KMS-11 (cell line): ENCODE measurements at regions not wholly inside any gene's neighbourhood (a gene's known extent, or its start where the extent isn't known, plus 50 kb on each side); places are given as distances from the start of the nearest gene placed in this dataset.

Experiments
- H2AFZ ChIP-seq: fragments of 200-600 bp; sonication (generic); 2 replicates; pipeline ENCODE4 v1.6.1; 2016; ENCODE audit warnings: antibody characterized with exemption, mixed run types, low read depth
- H3K27ac ChIP-seq: fragments of 200-600 bp; sonication (generic); 2 replicates; pipeline ENCODE4 v1.6.1; 2016; ENCODE audit warnings: mild to moderate bottlenecking, mixed run types
- H3K27me3 ChIP-seq: fragments of 200-600 bp; sonication (generic); 2 replicates; pipeline ENCODE4 v1.6.1; 2017; ENCODE audit warnings: mild to moderate bottlenecking, low read depth, mixed run types, moderate library complexity; ENCODE audit not compliant: insufficient read depth
- H3K36me3 ChIP-seq: fragments of 200-600 bp; sonication (generic); 2 replicates; pipeline ENCODE4 v1.6.1; 2017; ENCODE audit warnings: mild to moderate bottlenecking, mixed run types; ENCODE audit not compliant: insufficient read depth
- H3K4me1 ChIP-seq: fragments of 200-600 bp; sonication (generic); 2 replicates; pipeline ENCODE4 v1.6.1; 2016; ENCODE audit warnings: mild to moderate bottlenecking, low read depth, mixed run types; ENCODE audit not compliant: poor library complexity, severe bottlenecking
- H3K4me2 ChIP-seq: fragments of 200-600 bp; sonication (generic); 2 replicates; pipeline ENCODE4 v1.7.0; 2016; ENCODE audit warnings: mild to moderate bottlenecking, mixed run types
- H3K4me3 ChIP-seq: fragments of 200-600 bp; sonication (generic); IDR thresholded peaks from 2 replicates; pipeline ENCODE4 v1.6.1; 2017; ENCODE audit warnings: low read depth, low read length, mixed read lengths; ENCODE audit not compliant: insufficient read depth
- H3K79me2 ChIP-seq: fragments of 200-600 bp; sonication (generic); 2 replicates; pipeline ENCODE4 v1.6.1; 2016; ENCODE audit warnings: low read depth, mixed run types; ENCODE audit not compliant: insufficient read depth
- H3K9ac ChIP-seq: fragments of 200-600 bp; sonication (generic); 2 replicates; pipeline ENCODE4 v1.6.1; 2016; ENCODE audit warnings: mild to moderate bottlenecking, mixed run types
- H4K20me1 ChIP-seq: fragments of 200-600 bp; sonication (generic); 2 replicates; pipeline ENCODE4 v1.6.1; 2016; ENCODE audit warnings: mild to moderate bottlenecking, mixed run types; ENCODE audit not compliant: insufficient read depth
- TF ChIP-seq, protein P1 (sequence below): fragments of 200-600 bp; sonication (generic); conservative IDR thresholded peaks from 2 replicates; pipeline ENCODE4 v1.6.1; 2017; ENCODE audit warnings: low read depth, mild to moderate bottlenecking, antibody characterized with exemption, low read length, moderate library complexity, mixed read lengths

DNA sequence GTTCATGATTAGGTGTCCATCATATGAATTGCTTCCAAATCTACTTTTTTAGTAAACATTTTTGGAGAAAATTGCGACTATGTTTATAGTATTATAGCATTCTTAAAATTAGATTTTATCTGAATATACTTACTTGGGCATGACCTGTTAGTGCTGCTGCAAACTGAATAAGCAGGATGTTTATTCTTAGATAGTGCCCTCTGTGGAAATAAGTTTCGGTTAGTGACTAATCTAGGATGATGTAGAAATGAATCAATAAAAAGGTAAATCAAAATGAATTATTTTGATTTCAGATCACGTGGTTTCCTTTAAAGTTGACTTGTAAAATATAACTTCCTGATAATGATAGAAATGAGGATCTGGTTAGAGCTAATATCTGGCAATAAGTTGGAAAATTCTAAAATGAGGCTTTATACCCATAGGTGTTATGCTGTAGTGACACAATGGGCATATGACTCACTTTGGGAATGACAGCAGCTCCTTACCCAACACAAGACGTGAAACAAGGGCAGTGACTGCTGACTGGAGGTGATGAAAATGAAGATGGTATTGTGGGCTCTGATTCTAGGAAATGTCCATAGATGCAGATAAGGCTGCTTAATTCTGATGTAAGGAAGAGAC is 165.8 kb upstream of the TCF4 start:
- Histone ChIP-seq H3K4me1 (no peaks in the 10 kb centered on the region), H3K27ac (no peak overlapping the region)

DNA sequence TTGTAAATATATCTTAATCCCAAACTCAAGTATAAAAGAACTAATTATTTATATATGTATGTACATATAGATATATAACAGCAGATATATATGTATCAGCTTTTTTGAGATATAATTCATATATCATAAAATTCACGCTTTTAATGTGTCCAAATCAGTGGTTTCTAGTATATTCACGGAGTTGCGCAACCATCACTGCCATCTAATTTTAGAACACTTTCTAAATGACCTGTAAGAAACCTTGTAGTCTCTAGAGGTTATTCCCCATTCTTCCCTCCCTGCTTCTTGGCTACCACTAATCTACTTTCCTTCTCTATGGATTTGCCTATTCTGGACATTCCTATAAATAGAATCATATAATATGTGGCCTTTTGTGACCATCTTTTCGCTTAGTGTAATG is 163.5 kb upstream of the TCF4 start:
- H3K4me1 ChIP-seq = no peaks in the 10 kb centered on the region
- no peak overlapping the region for H3K4me2 ChIP-seq
- no peak overlapping the region for H2AFZ ChIP-seq
- no peak overlapping the region for H3K9ac ChIP-seq
- H3K36me3 ChIP-seq = no peaks in the 10 kb centered on the region
- H3K79me2 ChIP-seq = no peaks in the 10 kb centered on the region
- no peak overlapping the region for H3K27ac ChIP-seq
- H3K27me3 ChIP-seq = no peaks in the 10 kb centered on the region
- no peaks in the 10 kb centered on the region for H4K20me1 ChIP-seq
- H3K4me3 ChIP-seq = no peak overlapping the region
- TF ChIP-seq, protein P1, sequence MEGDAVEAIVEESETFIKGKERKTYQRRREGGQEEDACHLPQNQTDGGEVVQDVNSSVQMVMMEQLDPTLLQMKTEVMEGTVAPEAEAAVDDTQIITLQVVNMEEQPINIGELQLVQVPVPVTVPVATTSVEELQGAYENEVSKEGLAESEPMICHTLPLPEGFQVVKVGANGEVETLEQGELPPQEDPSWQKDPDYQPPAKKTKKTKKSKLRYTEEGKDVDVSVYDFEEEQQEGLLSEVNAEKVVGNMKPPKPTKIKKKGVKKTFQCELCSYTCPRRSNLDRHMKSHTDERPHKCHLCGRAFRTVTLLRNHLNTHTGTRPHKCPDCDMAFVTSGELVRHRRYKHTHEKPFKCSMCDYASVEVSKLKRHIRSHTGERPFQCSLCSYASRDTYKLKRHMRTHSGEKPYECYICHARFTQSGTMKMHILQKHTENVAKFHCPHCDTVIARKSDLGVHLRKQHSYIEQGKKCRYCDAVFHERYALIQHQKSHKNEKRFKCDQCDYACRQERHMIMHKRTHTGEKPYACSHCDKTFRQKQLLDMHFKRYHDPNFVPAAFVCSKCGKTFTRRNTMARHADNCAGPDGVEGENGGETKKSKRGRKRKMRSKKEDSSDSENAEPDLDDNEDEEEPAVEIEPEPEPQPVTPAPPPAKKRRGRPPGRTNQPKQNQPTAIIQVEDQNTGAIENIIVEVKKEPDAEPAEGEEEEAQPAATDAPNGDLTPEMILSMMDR = no peak

More for the DNA sequence above, 165.8 kb upstream of the TCF4 start:
- Histone ChIP-seq H3K79me2 (no peaks in the 10 kb centered on the region), H3K4me2 (no peak overlapping the region), H3K27me3 (no peaks in the 10 kb centered on the region), H3K36me3 (no peaks in the 10 kb centered on the region), H3K9ac (no peak overlapping the region), H2AFZ (no peak overlapping the region), H4K20me1 (no peaks in the 10 kb centered on the region), H3K4me3 (no peak overlapping the region)
- TF ChIP-seq, protein P1 = no peak

DNA sequence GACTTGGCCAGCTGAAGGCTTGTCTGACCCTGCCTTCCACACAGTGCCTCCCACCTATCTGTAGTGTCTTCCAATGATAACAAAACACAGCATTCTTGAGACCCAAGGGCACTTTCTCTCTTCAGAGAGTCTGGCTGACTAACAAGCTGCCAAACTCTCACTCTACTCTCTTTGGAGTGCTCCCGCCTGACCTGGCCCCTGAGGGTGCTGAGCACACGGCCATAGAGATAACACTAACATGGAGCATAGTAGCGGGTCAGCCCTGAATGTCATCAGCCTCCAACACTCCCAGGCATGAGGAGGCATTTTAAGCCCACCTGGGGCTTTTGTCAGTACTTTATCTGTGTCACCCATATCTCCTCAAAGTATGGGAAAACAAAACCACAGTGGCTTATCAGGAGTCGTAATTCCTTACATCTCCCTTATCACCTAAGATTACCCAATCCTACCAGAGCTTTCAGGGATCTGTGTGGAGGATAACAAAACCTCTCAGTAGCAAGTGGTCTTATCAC is 160.3 kb upstream of the TCF4 start:
- Histone ChIP-seq H3K27me3 (no peaks in the 10 kb centered on the region), H3K27ac (no peak overlapping the region), H3K9ac (no peak overlapping the region), H3K79me2 (no peaks in the 10 kb centered on the region), H3K4me3 (no peak overlapping the region), H3K4me1 (no peaks in the 10 kb centered on the region), H2AFZ (no peak overlapping the region), H3K4me2 (no peak overlapping the region), H3K36me3 (no peaks in the 10 kb centered on the region), H4K20me1 (no peaks in the 10 kb centered on the region)
- TF ChIP-seq, protein P1 = no peak

DNA sequence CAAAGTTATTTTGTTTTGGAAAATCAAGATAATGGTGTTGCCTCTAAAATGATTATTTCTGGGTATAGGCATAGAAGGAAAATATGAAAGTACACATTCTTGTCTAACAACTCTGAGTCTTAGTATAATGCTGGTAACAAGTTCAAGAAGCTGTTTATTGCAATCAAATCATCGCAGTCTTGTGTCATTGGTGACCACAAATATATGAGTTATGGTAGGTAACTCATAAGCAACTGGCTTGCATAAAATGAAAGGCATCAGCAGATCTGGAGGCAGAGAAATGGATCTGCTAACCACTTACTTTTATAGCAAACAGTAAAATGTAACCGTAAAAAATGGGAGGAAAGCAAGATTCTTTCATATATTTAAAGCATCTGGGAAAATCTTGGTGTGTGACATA is 156.2 kb upstream of the TCF4 start:
- Histone ChIP-seq H3K4me2 (no peak overlapping the region), H3K79me2 (no peaks in the 10 kb centered on the region), H3K27ac (no peak overlapping the region), H3K36me3 (no peaks in the 10 kb centered on the region), H3K4me1 (no peaks in the 10 kb centered on the region), H3K27me3 (no peaks in the 10 kb centered on the region), H3K4me3 (no peak overlapping the region), H4K20me1 (no peaks in the 10 kb centered on the region), H2AFZ (no peak overlapping the region), H3K9ac (no peak overlapping the region)
- TF ChIP-seq, protein P1 = no peak
